T-helper 2 cell treated with Interferon-gamma antibody and Interleukin-4, amounts not matched to agents 100 ng/mL and 5 ng/mL, for 36 hours (primary cell): ENCODE measurements at regions not wholly inside any gene's neighbourhood (a gene's known extent, or its start where the extent isn't known, plus 50 kb on each side); places are given as distances from the start of the nearest gene placed in this dataset.
"Not testable (repeated sequence)": the region's sequence is repeated elsewhere in the genome, so short reads cannot be mapped to it uniquely, and the experiment has no call there.

Experiments
- intact Hi-C: fragments of 100-400 bp; cut with micrococcal nuclease; formaldehyde crosslinking; loops from one replicate; pipeline ENCODE4 v1.15.1; 2023

GRCh38 chr14:71240171-71240570 is 332.9 kb downstream of the PCNX1 start:
- intact Hi-C loops = no loop called here

- intact Hi-C loops = no loop called here
Measured at GRCh38 chr14:71240866-71241520, 333.7 kb downstream of the PCNX1 start.

GRCh38 chr14:71242237-71242748 is 335.0 kb downstream of the PCNX1 start:
- intact Hi-C loops = no loop called here

GRCh38 chr14:71243697-71244096 is 336.4 kb downstream of the PCNX1 start:
- intact Hi-C loops = no loop called here

GRCh38 chr14:71244341-71244740 is 337.1 kb downstream of the PCNX1 start:
- intact Hi-C loops = no loop called here

GRCh38 chr14:71245659-71246361 is 338.6 kb downstream of the PCNX1 start:
- intact Hi-C loops = loop anchor here (1.0 to 5.0 kb wide), 2 partner anchors 76 to 103 kb away; partner anchors contain the start of gene SIPA1L1

- intact Hi-C loops = loop anchor here (1.0 to 5.0 kb wide), 2 partner anchors 76 to 103 kb away; partner anchors contain the start of gene SIPA1L1
Measured at GRCh38 chr14:71246539-71246938, 339.3 kb downstream of the PCNX1 start.

GRCh38 chr14:71247106-71247505 is 339.8 kb downstream of the PCNX1 start:
- intact Hi-C loops = loop anchor here (5.0 kb wide), 1 partner anchor 75 kb away; the partner anchor contains the start of gene SIPA1L1

GRCh38 chr14:71248194-71248593 is 340.9 kb downstream of the PCNX1 start:
- intact Hi-C loops = loop anchor here (5.0 kb wide), 1 partner anchor 74 kb away; the partner anchor contains the start of gene SIPA1L1

GRCh38 chr14:71250347-71250746 is 343.1 kb downstream of the PCNX1 start:
- intact Hi-C loops = no loop called here

- intact Hi-C loops = no loop called here
Measured at GRCh38 chr14:71250791-71251190, 343.5 kb downstream of the PCNX1 start.

- intact Hi-C loops = not testable (repeated sequence)
Measured at GRCh38 chr14:71254091-71254719, 346.9 kb downstream of the PCNX1 start.

GRCh38 chr14:71261206-71261605 is 353.9 kb downstream of the PCNX1 start:
- intact Hi-C loops = no loop called here

- intact Hi-C loops = no loop called here
Measured at GRCh38 chr14:71262441-71262840, 355.2 kb downstream of the PCNX1 start.

GRCh38 chr14:71264260-71264659 is 357.0 kb downstream of the PCNX1 start:
- intact Hi-C loops = no loop called here

GRCh38 chr14:71267007-71267513 is 359.8 kb downstream of the PCNX1 start:
- intact Hi-C loops = no loop called here

GRCh38 chr14:71267691-71268090 is 360.4 kb downstream of the PCNX1 start:
- intact Hi-C loops = no loop called here

GRCh38 chr14:71270111-71270510 is 362.9 kb downstream of the PCNX1 start:
- intact Hi-C loops = no loop called here

- intact Hi-C loops = no loop called here
Measured at GRCh38 chr14:71271166-71271945, 364.1 kb downstream of the PCNX1 start.

- intact Hi-C loops = no loop called here
Measured at GRCh38 chr14:71273366-71273765, 366.1 kb downstream of the PCNX1 start.

- intact Hi-C loops = no loop called here
Measured at GRCh38 chr14:71284048-71284447, 376.8 kb downstream of the PCNX1 start.
